TTC549 (cell line): ENCODE measurements at regions not wholly inside any gene's neighbourhood (a gene's known extent, or its start where the extent isn't known, plus 50 kb on each side); places are given as distances from the start of the nearest gene placed in this dataset.
"Not testable (repeated sequence)": the region's sequence is repeated elsewhere in the genome, so short reads cannot be mapped to it uniquely, and the experiment has no call there.

Experiments used
- FAIRE-seq: peaks from 2 replicates; lab custom pipeline; 2012; peaks lifted over from hg19 to GRCh38; lab: Jason Lieb, UNC

DNA sequence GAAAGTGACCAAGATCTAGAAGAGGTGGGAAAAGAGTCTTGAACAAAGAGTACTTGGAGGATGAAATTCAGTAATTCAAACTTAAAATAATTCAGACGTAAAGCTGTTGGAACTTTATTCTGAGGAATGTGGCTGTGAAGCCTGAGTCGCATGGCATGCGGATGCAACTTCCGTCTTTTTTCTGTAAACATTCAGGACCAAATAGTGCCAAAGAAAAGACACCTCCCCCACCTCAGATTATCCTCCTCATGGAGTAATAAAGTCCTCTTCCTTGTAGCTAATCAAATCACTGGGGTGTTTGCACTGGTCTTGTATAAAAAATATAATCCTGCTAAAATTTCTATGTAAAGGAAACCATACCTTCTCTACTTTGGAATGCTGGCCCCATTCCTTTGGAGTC is 790.4 kb downstream of the TSN start:
- FAIRE-seq: no peak

DNA sequence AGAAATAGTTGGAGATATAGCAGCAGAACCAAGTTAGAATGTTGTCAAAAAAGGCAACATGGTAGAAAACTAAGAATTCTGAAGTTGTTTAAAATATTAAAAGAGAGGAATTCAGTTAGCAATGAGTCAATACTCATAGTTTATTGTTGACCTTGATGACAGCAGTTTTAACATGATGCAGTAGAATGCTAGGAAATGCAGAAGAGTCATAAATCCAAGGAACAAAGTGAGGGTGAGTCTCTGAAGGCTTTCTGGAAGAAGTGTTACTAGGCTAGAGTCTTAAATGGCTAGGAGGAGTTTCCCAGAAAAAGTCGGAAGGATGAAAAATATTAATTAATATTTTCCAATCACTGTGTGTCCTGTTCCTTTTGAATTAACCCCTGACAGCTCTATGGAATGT is 807.3 kb downstream of the TSN start:
- FAIRE-seq: no peak

DNA sequence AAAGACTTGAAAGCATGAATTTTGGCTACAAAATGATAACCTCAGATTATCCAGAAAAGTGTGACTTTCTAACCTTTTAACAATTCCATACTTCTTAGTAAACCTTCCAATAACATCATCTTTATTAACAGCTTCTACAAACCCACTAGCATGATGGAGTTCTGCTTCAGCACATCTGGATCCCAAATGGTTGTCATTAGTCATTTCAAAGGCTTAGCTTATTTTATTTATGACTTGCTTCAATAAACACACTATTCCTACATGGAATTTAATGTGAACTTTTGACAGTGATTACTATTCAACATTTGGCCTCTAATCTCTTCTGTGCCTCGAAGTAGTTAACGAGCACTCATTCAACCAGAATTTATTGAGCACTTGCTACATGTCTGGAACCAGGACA is 808.3 kb downstream of the TSN start:
- no peak for FAIRE-seq

GRCh38 chr2:122564843-122565242 is 809.4 kb downstream of the TSN start:
- FAIRE-seq: no peak

GRCh38 chr2:122565364-122565763 is 809.9 kb downstream of the TSN start:
- FAIRE-seq: no peak

DNA sequence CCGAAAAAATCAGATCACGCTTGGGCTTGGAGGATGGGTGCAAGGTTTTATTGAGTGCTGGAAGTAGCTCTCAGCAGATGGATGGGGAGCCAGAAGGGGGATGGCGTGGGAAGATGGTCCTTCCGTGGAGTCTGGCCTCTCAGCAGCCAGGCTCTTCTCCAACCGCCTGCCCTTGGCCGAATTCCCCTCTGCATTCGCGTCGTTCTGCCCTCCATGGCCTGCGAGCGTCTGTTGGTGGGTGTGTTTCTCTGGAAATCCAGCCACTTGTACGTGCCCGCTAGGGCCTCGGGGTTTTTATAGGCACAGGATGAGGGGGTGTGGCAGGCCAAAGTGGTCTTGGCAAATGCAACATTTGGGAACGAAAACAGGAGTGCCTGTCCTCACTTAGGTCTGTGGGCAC is 815.2 kb downstream of the TSN start:
- no peak for FAIRE-seq

DNA sequence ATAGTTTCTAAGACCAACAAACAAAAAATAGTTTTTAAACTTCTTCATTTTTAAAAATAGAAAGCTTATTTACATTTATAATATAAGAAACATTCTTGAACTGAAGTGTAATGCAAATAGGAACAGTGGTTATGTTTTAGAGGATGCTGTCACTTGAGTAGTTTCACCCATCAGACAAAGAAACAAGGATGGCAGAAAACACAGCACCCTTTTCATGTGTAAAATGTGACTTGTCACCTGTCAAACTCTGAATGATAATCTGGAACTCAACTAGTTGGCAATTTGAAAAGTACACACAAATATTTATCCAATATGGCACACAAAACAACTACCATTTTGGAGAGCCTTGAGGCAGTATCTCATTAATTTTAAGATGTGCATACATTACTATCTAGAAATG is 816.0 kb downstream of the TSN start:
- FAIRE-seq: not testable (repeated sequence)

DNA sequence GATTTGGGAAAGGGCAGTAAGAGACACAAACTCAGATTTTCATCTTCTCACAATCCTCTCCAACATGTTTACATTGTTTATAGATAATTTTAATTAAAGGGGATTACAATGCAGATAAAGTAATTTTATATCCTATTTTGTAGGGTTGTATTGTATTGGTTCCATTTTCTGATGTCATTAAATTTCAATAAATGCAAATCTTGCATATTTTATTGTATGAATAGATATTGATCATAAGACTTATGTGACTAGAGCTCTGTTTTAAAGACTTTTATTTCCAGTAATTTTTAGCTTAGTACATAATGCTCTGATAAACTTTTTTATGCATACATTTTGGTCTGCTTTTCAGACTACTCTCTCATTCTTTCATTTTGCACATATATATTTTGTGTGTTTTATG is 819.6 kb downstream of the TSN start:
- no peak for FAIRE-seq

GRCh38 chr2:122583159-122583917 is 827.9 kb downstream of the TSN start:
- no peak for FAIRE-seq

DNA sequence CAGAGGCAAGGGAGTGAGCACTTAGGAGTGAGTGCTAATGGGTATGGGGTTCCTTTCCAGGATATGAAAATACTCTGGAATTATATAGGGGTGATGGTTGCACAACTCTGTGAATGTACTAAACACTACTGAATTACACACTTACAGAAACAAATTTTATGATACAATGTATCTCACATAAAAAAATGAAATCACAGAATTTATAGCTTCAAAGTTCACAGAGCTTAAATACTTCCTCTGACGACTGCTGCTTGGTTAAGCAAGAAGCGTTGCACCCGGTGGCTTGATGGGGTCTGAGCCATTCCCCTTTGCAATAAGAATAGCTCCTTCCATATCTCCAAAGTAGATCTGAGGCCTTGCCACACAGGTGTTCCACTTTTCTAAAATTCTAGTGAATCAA is 835.1 kb downstream of the TSN start:
- no peak for FAIRE-seq

- FAIRE-seq: no peak
These were observed 839.6 kb downstream of the TSN start for GRCh38 chr2:122595065-122595464.

DNA sequence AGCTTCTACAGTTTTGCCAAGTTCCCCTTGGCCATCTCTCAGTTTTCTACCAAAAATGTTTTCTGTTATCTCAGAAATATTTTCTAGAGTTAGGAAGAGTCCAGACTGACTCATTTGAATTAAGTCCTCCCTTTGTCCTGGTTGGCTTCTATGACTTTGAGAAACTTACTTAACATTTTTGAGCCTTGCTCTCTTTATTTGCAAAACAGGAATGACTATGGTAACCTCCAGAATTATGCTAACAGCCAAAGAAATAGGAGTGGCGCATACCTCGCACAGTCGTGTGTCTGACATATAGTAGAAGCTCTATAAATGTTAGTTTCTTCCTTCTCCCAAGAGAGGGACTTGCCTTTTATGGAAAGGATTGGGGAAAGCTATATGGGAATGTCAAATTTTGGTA is 841.1 kb downstream of the TSN start:
- no peak for FAIRE-seq

- no peak for FAIRE-seq
These were observed 843.3 kb downstream of the TSN start for GRCh38 chr2:122598784-122599183.

GRCh38 chr2:122610948-122611609 is 855.6 kb downstream of the TSN start:
- FAIRE-seq: no peak

DNA sequence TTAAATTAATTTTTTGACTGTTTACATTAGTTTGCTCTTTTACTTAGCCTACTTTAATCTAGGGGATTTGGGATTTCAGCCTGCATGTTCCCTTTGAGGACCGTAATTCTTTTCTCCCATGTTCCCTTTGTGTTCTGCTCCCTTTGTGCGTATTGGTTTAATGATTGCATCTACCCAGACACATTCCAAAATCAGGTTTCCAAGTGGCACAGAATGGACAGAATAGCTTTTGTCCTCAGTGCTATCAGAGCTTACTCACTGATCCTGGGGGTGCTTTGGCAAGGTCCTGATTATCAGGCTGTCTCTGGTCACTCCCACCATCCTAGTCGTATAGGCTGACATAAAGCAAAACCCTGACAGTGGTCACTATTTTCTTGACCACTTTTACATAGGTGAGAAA is 867.5 kb downstream of the TSN start:
- no peak for FAIRE-seq

- no peak for FAIRE-seq
These were observed 871.9 kb downstream of the TSN start for GRCh38 chr2:122627388-122627787.

DNA sequence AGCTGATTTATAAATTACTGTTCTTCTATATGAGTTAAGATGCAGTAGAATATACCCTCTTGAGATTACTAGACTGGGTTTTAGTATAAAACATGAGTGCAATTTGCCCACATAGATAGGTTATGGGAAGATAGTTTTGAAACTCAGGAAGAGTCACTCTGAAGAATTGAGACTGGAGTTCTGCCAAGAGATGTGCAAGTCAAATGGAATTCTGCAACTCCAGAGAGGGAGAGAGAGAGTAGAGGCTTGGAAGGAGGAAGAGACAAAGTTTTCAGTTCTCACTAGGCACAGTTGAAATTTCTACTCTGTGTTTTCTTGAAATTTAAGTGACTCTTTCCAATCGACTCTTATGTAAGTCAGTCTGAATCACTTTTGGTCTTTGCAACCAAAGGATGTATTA is 878.8 kb downstream of the TSN start:
- FAIRE-seq: no peak

DNA sequence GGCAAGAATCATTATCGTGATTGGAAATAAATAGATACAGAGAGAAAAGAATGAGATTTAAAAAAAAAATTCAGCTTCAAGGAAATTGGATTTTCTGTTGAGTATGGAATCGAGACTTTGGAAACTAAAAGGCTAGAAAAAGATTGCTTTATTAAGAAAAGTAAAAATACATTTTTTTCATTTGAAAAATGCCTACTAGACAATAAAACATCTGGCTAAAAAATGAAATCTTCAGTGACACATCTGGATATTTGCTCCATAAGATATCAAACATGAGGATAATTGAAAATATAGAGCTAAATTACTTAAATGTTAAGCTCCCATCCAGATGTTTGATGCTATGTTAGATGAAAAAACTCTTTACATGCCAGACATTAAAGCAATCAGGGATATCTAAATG is 879.5 kb downstream of the TSN start:
- FAIRE-seq: no peak

- FAIRE-seq: no peak
These were observed 880.2 kb downstream of the TSN start for GRCh38 chr2:122635686-122636085.

DNA sequence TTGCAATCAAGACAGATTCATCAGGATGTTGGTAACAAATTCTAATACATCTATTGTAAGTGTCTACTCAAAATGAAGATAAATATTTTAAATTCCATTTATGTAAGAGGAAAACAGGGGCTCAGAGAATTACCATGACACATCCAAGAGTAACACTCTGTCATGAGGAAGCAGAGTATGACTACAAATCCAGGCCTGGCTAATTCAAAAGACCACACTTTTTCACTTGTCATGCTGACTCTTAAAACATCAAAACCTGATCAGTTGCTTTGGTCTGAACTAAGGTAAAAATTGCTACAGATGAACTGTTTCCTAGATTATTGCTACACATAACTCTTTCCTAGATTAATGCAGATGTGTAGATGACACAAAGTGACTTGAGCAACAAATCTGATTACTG is 880.6 kb downstream of the TSN start:
- no peak for FAIRE-seq

GRCh38 chr2:122639176-122639575 is 883.7 kb downstream of the TSN start:
- no peak for FAIRE-seq

GRCh38 chr2:122639711-122640110 is 884.3 kb downstream of the TSN start:
- FAIRE-seq: no peak

DNA sequence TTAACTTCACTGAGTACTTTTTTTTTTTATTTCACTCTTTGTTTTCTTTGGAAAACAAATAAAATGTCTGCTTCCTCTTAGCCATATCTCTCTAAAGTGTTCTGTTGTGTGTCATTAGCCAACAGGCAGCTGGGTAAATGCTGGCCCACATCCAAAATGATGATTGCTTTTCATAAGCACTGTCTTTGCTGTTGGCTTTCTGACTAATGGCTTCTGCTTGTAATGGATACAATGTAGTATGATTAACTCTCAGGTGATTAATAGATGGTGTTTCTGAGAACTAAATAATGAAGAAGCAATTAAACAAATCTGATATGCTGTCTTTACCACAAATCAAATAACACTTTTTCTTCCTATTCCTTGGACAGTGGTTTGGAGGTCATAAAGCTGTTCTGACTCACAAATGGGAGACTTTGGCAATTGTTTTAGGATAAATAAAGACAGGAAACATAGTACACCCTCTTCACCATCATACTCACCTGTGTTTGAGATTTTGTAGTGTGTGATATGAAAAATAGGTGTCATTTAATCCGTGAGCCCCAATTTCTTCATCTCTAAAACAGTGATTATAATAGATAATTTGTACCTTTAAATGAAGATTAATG is 888.4 kb downstream of the TSN start:
- no peak for FAIRE-seq

DNA sequence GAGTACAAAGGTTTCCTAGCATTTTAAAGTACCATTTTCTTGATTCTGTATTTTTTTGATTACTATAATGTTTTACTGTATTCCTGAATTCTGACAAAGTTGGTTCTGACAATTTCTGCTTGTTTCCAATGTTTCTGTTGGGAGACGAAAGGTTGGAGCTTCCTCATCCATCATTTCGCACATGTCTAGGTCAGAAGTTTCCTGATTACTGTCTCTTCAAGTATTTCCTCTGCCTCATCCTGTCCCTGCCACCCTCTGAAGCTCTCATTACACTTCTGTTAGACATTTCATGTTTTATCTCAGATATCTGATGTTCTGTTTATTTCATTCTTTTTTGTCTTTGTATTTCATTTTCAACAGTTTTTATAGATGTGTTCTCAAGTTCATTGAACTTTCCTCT is 895.8 kb downstream of the TSN start:
- no peak for FAIRE-seq
